Activated CD4-positive, alpha-beta T cell treated with anti-CD3 and anti-CD28 coated beads, Interleukin-2, amount 50 U/mL, for 4 hours (primary cell): ENCODE measurements at regions not wholly inside any gene's neighbourhood (a gene's known extent, or its start where the extent isn't known, plus 50 kb on each side); places are given as distances from the start of the nearest gene placed in this dataset.
"Not testable (repeated sequence)": the region's sequence is repeated elsewhere in the genome, so short reads cannot be mapped to it uniquely, and the experiment has no call there.

Experiments
- DNase-seq, 2 experiments: peaks; one replicate each; pipeline ENCODE4 v3.0.0-alpha.2; 2020

GRCh38 chr10:3287572-3288445 is 115.2 kb upstream of the PITRM1 start:
- DNase-seq: no peak

GRCh38 chr10:3282674-3283017 is 110.1 kb upstream of the PITRM1 start:
- DNase-seq: no peak

- no peak for DNase-seq
Observed at GRCh38 chr10:3281941-3282673, 109.5 kb upstream of the PITRM1 start.

- no peak for DNase-seq
Observed at GRCh38 chr10:3278771-3279170, 106.2 kb upstream of the PITRM1 start.

GRCh38 chr10:3277566-3277965 is 105.0 kb upstream of the PITRM1 start:
- no peak for DNase-seq

- DNase-seq: no peak
Observed at GRCh38 chr10:3274414-3274813, 101.8 kb upstream of the PITRM1 start.

- DNase-seq: no peak
Observed at GRCh38 chr10:3273966-3274365, 101.4 kb upstream of the PITRM1 start.

- DNase-seq: no peak
Observed at GRCh38 chr10:3272300-3272699, 99.7 kb upstream of the PITRM1 start.

GRCh38 chr10:3271354-3272115 is 99.0 kb upstream of the PITRM1 start:
- no peak for DNase-seq

- DNase-seq: no peak
Observed at GRCh38 chr10:3270577-3271316, 98.2 kb upstream of the PITRM1 start.

GRCh38 chr10:3268025-3268424 is 95.4 kb upstream of the PITRM1 start:
- DNase-seq: no peak

- DNase-seq: no peak
Observed at GRCh38 chr10:3265088-3265487, 92.5 kb upstream of the PITRM1 start.

- DNase-seq: no peak
Observed at GRCh38 chr10:3264161-3264761, 91.7 kb upstream of the PITRM1 start.

- DNase-seq: no peak
Observed at GRCh38 chr10:3263747-3264146, 91.2 kb upstream of the PITRM1 start.

- DNase-seq: no peak
Observed at GRCh38 chr10:3263082-3263481, 90.5 kb upstream of the PITRM1 start.

GRCh38 chr10:3261921-3262320 is 89.3 kb upstream of the PITRM1 start:
- no peak for DNase-seq

- DNase-seq: no peak
Observed at GRCh38 chr10:3260066-3260834, 87.7 kb upstream of the PITRM1 start.

- DNase-seq: no peak
Observed at GRCh38 chr10:3259499-3259898, 86.9 kb upstream of the PITRM1 start.

- DNase-seq: no peak
Observed at GRCh38 chr10:3258394-3258793, 85.8 kb upstream of the PITRM1 start.

GRCh38 chr10:3255616-3256015 is 83.0 kb upstream of the PITRM1 start:
- DNase-seq: no peak

GRCh38 chr10:3255075-3255474 is 82.5 kb upstream of the PITRM1 start:
- DNase-seq: no peak

- not testable (repeated sequence) for DNase-seq
Observed at GRCh38 chr10:3253974-3254373, 81.4 kb upstream of the PITRM1 start.
